ENCODE measurements at regions not wholly inside any gene's neighbourhood (a gene's known extent, or its start where the extent isn't known, plus 50 kb on each side); places are given as distances from the start of the nearest gene placed in this dataset.

GRCh38 chrX:122245175-122245574 lies 938.9 kb upstream of the GRIA3 start:
- ChIA-PET CTCF (no interaction called here), POLR2A (no interaction called here)
- no peak for TF ChIP-seq CTCF (IDR thresholded peaks at IDR 0.05; ENCODE audit: insufficient read depth, low read depth, low read length)
- Histone ChIP-seq H3K36me3 (ENCODE audit: control insufficient read depth, insufficient read depth, low read length) (no peaks in the 10 kb centered on the region), H3K27me3 (ENCODE audit: control insufficient read depth, insufficient read depth, low read length) (no peaks in the 10 kb centered on the region), H3K4me3 (ENCODE audit: low read depth, low read length) (no peak overlapping the region)
- DNase-seq (ENCODE audit: low read depth) = no peak

GRCh38 chrX:122245943-122246342 lies 938.1 kb upstream of the GRIA3 start:
- DNase-seq (ENCODE audit: low read depth) = no peak
- Histone ChIP-seq H3K36me3 (ENCODE audit: control insufficient read depth, insufficient read depth, low read length) (no peaks in the 10 kb centered on the region), H3K27me3 (ENCODE audit: control insufficient read depth, insufficient read depth, low read length) (no peaks in the 10 kb centered on the region), H3K4me3 (ENCODE audit: low read depth, low read length) (no peak overlapping the region)
- TF ChIP-seq CTCF (IDR thresholded peaks at IDR 0.05; ENCODE audit: insufficient read depth, low read depth, low read length) = no peak
- POLR2A ChIA-PET = no interaction called here
- CTCF ChIA-PET = no interaction called here

- no peak for DNase-seq (ENCODE audit: low read depth)
- no peaks in the 10 kb centered on the region for H3K36me3 ChIP-seq (ENCODE audit: control insufficient read depth, insufficient read depth, low read length)
- H3K4me3 ChIP-seq (ENCODE audit: low read depth, low read length) = no peak overlapping the region
- no peak for TF ChIP-seq CTCF (IDR thresholded peaks at IDR 0.05; ENCODE audit: insufficient read depth, low read depth, low read length)
- CTCF ChIA-PET = no interaction called here
- no peaks in the 10 kb centered on the region for H3K27me3 ChIP-seq (ENCODE audit: control insufficient read depth, insufficient read depth, low read length)
- POLR2A ChIA-PET = no interaction called here
Measured at GRCh38 chrX:122246937-122247336, 937.1 kb upstream of the GRIA3 start.

DNA sequence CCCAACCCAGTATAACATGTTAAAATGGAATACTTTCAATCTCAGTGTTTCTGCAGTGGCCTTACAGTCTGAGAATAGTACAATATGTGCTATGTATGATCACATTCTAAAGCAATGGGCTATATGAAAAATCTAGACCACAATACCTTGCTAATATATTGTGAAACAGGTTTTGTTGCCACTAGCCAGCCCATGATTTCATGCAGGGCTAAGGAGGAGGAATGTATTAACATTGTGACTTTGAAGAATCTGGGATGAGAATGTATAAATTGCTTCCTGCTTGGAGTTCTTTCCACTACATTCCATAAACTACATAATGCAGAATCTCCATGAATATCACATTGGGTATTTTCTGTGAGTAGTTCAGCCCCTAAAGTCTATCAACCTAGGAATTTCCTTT lies 935.4 kb upstream of the GRIA3 start:
- H3K4me3 ChIP-seq (ENCODE audit: low read depth, low read length) = no peak overlapping the region
- no peaks in the 10 kb centered on the region for H3K36me3 ChIP-seq (ENCODE audit: control insufficient read depth, insufficient read depth, low read length)
- DNase-seq (ENCODE audit: low read depth) = no peak
- H3K27me3 ChIP-seq (ENCODE audit: control insufficient read depth, insufficient read depth, low read length) = no peaks in the 10 kb centered on the region
- CTCF ChIA-PET = no interaction called here
- POLR2A ChIA-PET = no interaction called here
- no peak for TF ChIP-seq CTCF (IDR thresholded peaks at IDR 0.05; ENCODE audit: insufficient read depth, low read depth, low read length)

DNA sequence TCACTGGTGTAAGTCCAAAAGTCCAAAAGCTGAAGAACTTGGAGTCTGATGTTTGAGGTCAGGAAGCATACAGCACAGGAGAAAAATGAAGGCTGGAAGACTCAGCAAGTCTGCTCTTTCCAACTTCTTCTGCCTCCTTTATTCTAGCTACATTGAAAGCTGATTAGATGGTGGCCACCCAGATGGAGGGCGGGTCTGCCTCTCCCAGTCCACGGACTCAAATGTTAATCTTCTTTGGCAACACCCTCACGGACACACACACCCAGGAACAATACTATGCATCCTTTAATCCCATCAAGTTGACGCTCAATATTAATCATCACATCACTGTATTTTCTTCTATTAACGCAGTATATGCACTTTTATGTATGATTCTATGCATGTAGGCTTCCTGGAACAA lies 931.6 kb upstream of the GRIA3 start:
- H3K36me3 ChIP-seq (ENCODE audit: control insufficient read depth, insufficient read depth, low read length) = no peaks in the 10 kb centered on the region
- DNase-seq (ENCODE audit: low read depth) = no peak
- no peak overlapping the region for H3K4me3 ChIP-seq (ENCODE audit: low read depth, low read length)
- no peak for TF ChIP-seq CTCF (IDR thresholded peaks at IDR 0.05; ENCODE audit: insufficient read depth, low read depth, low read length)
- CTCF ChIA-PET = no interaction called here
- POLR2A ChIA-PET = no interaction called here
- no peaks in the 10 kb centered on the region for H3K27me3 ChIP-seq (ENCODE audit: control insufficient read depth, insufficient read depth, low read length)
